ENCODE measurements at regions not wholly inside any gene's neighbourhood (a gene's known extent, or its start where the extent isn't known, plus 50 kb on each side); places are given as distances from the start of the nearest gene placed in this dataset.
"Not testable (repeated sequence)": the region's sequence is repeated elsewhere in the genome, so short reads cannot be mapped to it uniquely, and the experiment has no call there.

- no peaks in the 10 kb centered on the region for H3K9me3 Mint-ChIP-seq (ENCODE audit: unreplicated experiment)
- DNase-seq (ENCODE audit: extremely low spot score, unreplicated experiment), result no peak
- peaks cover 4% of the 10 kb centered on the region for H3K4me1 Mint-ChIP-seq (ENCODE audit: unreplicated experiment)
- TF ChIP-seq CTCF (IDR thresholded peaks at IDR 0.05), result no peak
- no peak overlapping the region for H3K27ac Mint-ChIP-seq (ENCODE audit: unreplicated experiment)
- H3K4me3 Mint-ChIP-seq (ENCODE audit: unreplicated experiment), result no peak overlapping the region
- H3K27me3 Mint-ChIP-seq (ENCODE audit: unreplicated experiment), result peaks cover 57% of the 10 kb centered on the region
- no peaks in the 10 kb centered on the region for H3K36me3 Mint-ChIP-seq (ENCODE audit: unreplicated experiment)
Measured at GRCh38 chr4:52377563-52377962, 281.5 kb downstream of the USP46 start.

GRCh38 chr4:52407545-52407944 lies 251.6 kb downstream of the USP46 start:
- no peaks in the 10 kb centered on the region for H3K36me3 Mint-ChIP-seq (ENCODE audit: unreplicated experiment)
- DNase-seq (ENCODE audit: extremely low spot score, unreplicated experiment), result no peak
- TF ChIP-seq CTCF (IDR thresholded peaks at IDR 0.05), result no peak
- H3K4me1 Mint-ChIP-seq (ENCODE audit: unreplicated experiment), result no peaks in the 10 kb centered on the region
- H3K9me3 Mint-ChIP-seq (ENCODE audit: unreplicated experiment), result peaks cover 4% of the 10 kb centered on the region
- H3K27me3 Mint-ChIP-seq (ENCODE audit: unreplicated experiment), result peaks cover 8% of the 10 kb centered on the region
- H3K4me3 Mint-ChIP-seq (ENCODE audit: unreplicated experiment), result no peak overlapping the region
- no peak overlapping the region for H3K27ac Mint-ChIP-seq (ENCODE audit: unreplicated experiment)

GRCh38 chr4:52408032-52408431 lies 251.1 kb downstream of the USP46 start:
- H3K4me1 Mint-ChIP-seq (ENCODE audit: unreplicated experiment), result no peaks in the 10 kb centered on the region
- TF ChIP-seq CTCF (IDR thresholded peaks at IDR 0.05), result no peak
- H3K9me3 Mint-ChIP-seq (ENCODE audit: unreplicated experiment), result peaks cover 4% of the 10 kb centered on the region
- H3K27me3 Mint-ChIP-seq (ENCODE audit: unreplicated experiment), result peaks cover 11% of the 10 kb centered on the region
- H3K36me3 Mint-ChIP-seq (ENCODE audit: unreplicated experiment), result no peaks in the 10 kb centered on the region
- H3K27ac Mint-ChIP-seq (ENCODE audit: unreplicated experiment), result no peak overlapping the region
- no peak for DNase-seq (ENCODE audit: extremely low spot score, unreplicated experiment)
- H3K4me3 Mint-ChIP-seq (ENCODE audit: unreplicated experiment), result no peak overlapping the region

- no peak for TF ChIP-seq CTCF (IDR thresholded peaks at IDR 0.05)
- no peak for DNase-seq (ENCODE audit: extremely low spot score, unreplicated experiment)
- Mint-ChIP-seq H3K36me3 (ENCODE audit: unreplicated experiment) (no peaks in the 10 kb centered on the region), H3K27me3 (ENCODE audit: unreplicated experiment) (peaks cover 13% of the 10 kb centered on the region), H3K9me3 (ENCODE audit: unreplicated experiment) (peaks cover 4% of the 10 kb centered on the region), H3K27ac (ENCODE audit: unreplicated experiment) (no peak overlapping the region), H3K4me3 (ENCODE audit: unreplicated experiment) (no peak overlapping the region), H3K4me1 (ENCODE audit: unreplicated experiment) (no peaks in the 10 kb centered on the region)
Measured at GRCh38 chr4:52408471-52408870, 250.6 kb downstream of the USP46 start.

- not testable (repeated sequence) for H3K9me3 Mint-ChIP-seq (ENCODE audit: unreplicated experiment); DNase-seq (ENCODE audit: extremely low spot score, unreplicated experiment); H3K4me3 Mint-ChIP-seq (ENCODE audit: unreplicated experiment); H3K36me3 Mint-ChIP-seq (ENCODE audit: unreplicated experiment); H3K27ac Mint-ChIP-seq (ENCODE audit: unreplicated experiment); H3K4me1 Mint-ChIP-seq (ENCODE audit: unreplicated experiment)
- H3K27me3 Mint-ChIP-seq (ENCODE audit: unreplicated experiment), result peaks cover 16% of the 10 kb centered on the region
Measured at GRCh38 chr4:52409766-52410165, 249.3 kb downstream of the USP46 start.

- Mint-ChIP-seq H3K4me1 (ENCODE audit: unreplicated experiment) (no peaks in the 10 kb centered on the region), H3K9me3 (ENCODE audit: unreplicated experiment) (peaks cover 4% of the 10 kb centered on the region), H3K36me3 (ENCODE audit: unreplicated experiment) (no peaks in the 10 kb centered on the region), H3K27ac (ENCODE audit: unreplicated experiment) (no peak overlapping the region), H3K4me3 (ENCODE audit: unreplicated experiment) (no peak overlapping the region), H3K27me3 (ENCODE audit: unreplicated experiment) (peaks cover 21% of the 10 kb centered on the region)
- TF ChIP-seq CTCF (IDR thresholded peaks at IDR 0.05), result no peak
- no peak for DNase-seq (ENCODE audit: extremely low spot score, unreplicated experiment)
Measured at GRCh38 chr4:52410971-52411370, 248.1 kb downstream of the USP46 start.
